HG03354 (cell line): ENCODE measurements at regions not wholly inside any gene's neighbourhood (a gene's known extent, or its start where the extent isn't known, plus 50 kb on each side); places are given as distances from the start of the nearest gene placed in this dataset.

Source experiments
- ATAC-seq: cut with Tn5 transposase; IDR thresholded peaks from one replicate; pipeline ENCODE4 v1.9.1; 2021; ENCODE audit warnings: mild to moderate bottlenecking; ENCODE audit not compliant: unreplicated experiment, poor library complexity, severe bottlenecking

GRCh38 chr4:163930086-163930485, 435.6 kb downstream of the TMA16 start:
- no peak for ATAC-seq

GRCh38 chr4:163932504-163932903, 438.0 kb downstream of the TMA16 start:
- no peak for ATAC-seq

- no peak for ATAC-seq
Measured at GRCh38 chr4:163939597-163939996, 445.1 kb downstream of the TMA16 start.

- ATAC-seq: no peak
Measured at GRCh38 chr4:163941221-163941905, 446.9 kb downstream of the TMA16 start.

GRCh38 chr4:163948920-163949455, 454.5 kb downstream of the TMA16 start:
- no peak for ATAC-seq

GRCh38 chr4:163949976-163950601, 455.6 kb downstream of the TMA16 start:
- ATAC-seq: peak; percentile 45

GRCh38 chr4:163955288-163955687, 460.8 kb downstream of the TMA16 start:
- no peak for ATAC-seq

GRCh38 chr4:163958751-163959150, 464.3 kb downstream of the TMA16 start:
- no peak for ATAC-seq

- ATAC-seq: no peak
Measured at GRCh38 chr4:163959932-163960331, 465.4 kb downstream of the TMA16 start.

GRCh38 chr4:163966612-163967011, 472.1 kb downstream of the TMA16 start:
- no peak for ATAC-seq

GRCh38 chr4:163967263-163967662, 472.8 kb downstream of the TMA16 start:
- ATAC-seq: peak; percentile 68

GRCh38 chr4:163967710-163968109, 473.2 kb downstream of the TMA16 start:
- ATAC-seq: no peak

GRCh38 chr4:163969291-163969690, 474.8 kb downstream of the TMA16 start:
- ATAC-seq: no peak

- no peak for ATAC-seq
Measured at GRCh38 chr4:163976588-163976987, 482.1 kb downstream of the TMA16 start.

GRCh38 chr4:163988391-163988790, 493.9 kb downstream of the TMA16 start:
- ATAC-seq: no peak

- ATAC-seq: no peak
Measured at GRCh38 chr4:163988865-163989264, 494.4 kb downstream of the TMA16 start.

GRCh38 chr4:163991298-163991865, 496.9 kb downstream of the TMA16 start:
- ATAC-seq: no peak

- ATAC-seq: no peak
Measured at GRCh38 chr4:164009435-164009834, 514.9 kb downstream of the TMA16 start.

GRCh38 chr4:164011791-164012190, 517.3 kb downstream of the TMA16 start:
- ATAC-seq: no peak

- ATAC-seq: peak; percentile 73
Measured at GRCh38 chr4:164012396-164013027, 518.0 kb downstream of the TMA16 start.

GRCh38 chr4:164021947-164022346, 527.5 kb downstream of the TMA16 start:
- no peak for ATAC-seq
